HEK293 (cell line): ENCODE measurements at regions not wholly inside any gene's neighbourhood (a gene's known extent, or its start where the extent isn't known, plus 50 kb on each side); places are given as distances from the start of the nearest gene placed in this dataset.

ENCODE experiments used
- CTCF ChIP-seq: fragments of 450-650 bp; formaldehyde crosslinking; IDR thresholded peaks from 2 replicates; pipeline ENCODE4 v1.5.1; 2016; ENCODE audit warnings: missing biosample characterization, missing genetic modification characterization
- HOXA7 ChIP-seq: sonication (generic); formaldehyde crosslinking; IDR thresholded peaks from 2 replicates; pipeline ENCODE4 v1.8.1; 2022; ENCODE audit warnings: missing genetic modification reagents, borderline replicate concordance
- PRDM1 ChIP-seq: fragments of 450-650 bp; formaldehyde crosslinking; IDR thresholded peaks from 2 replicates; pipeline ENCODE4; 2016; ENCODE audit warnings: missing biosample characterization, missing genetic modification characterization
- SP3 ChIP-seq: fragments of 450-650 bp; formaldehyde crosslinking; IDR thresholded peaks from 2 replicates; pipeline ENCODE4 v1.5.1; 2016; ENCODE audit warnings: missing biosample characterization, missing genetic modification characterization
- ZBTB8A ChIP-seq: fragments of 450-650 bp; formaldehyde crosslinking; IDR thresholded peaks from 2 replicates; pipeline ENCODE4 v1.5.1; 2016; ENCODE audit warnings: missing biosample characterization, missing genetic modification characterization
- ZFP3 ChIP-seq: fragments of 450-650 bp; formaldehyde crosslinking; IDR thresholded peaks from 2 replicates; pipeline ENCODE4 v1.5.1; 2016; ENCODE audit warnings: low read depth, missing biosample characterization, missing genetic modification characterization
- ZNF157 ChIP-seq: fragments of 450-650 bp; formaldehyde crosslinking; IDR thresholded peaks from 2 replicates; pipeline ENCODE4 v1.5.1; 2016; ENCODE audit warnings: missing biosample characterization, missing genetic modification characterization
- ZNF223 ChIP-seq: fragments of 450-650 bp; formaldehyde crosslinking; IDR thresholded peaks from 2 replicates; pipeline ENCODE4 v1.5.1; 2016; ENCODE audit warnings: missing biosample characterization, missing genetic modification characterization
- ZNF560 ChIP-seq: fragments of 450-650 bp; formaldehyde crosslinking; IDR thresholded peaks from 2 replicates; pipeline ENCODE4 v1.5.1; 2017; ENCODE audit warnings: missing biosample characterization, missing genetic modification characterization, borderline replicate concordance
- ZNF830 ChIP-seq: fragments of 450-650 bp; IDR thresholded peaks from 2 replicates; pipeline ENCODE4 v1.5.0; 2018; ENCODE audit warnings: missing biosample characterization, missing genetic modification characterization, low read depth, mild to moderate bottlenecking, moderate library complexity
- ZSCAN5A ChIP-seq: fragments of 450-650 bp; formaldehyde crosslinking; IDR thresholded peaks from 2 replicates; pipeline ENCODE4 v1.5.1; 2016; ENCODE audit warnings: missing biosample characterization, missing genetic modification characterization

- TF ChIP-seq ZNF560 (tag by site-specific recombination) (no peak), CTCF (tag by site-specific recombination) (no peak), ZNF157 (no peak), HOXA7 (CRISPR knock-in tag) (no peak), ZNF223 (tag by site-specific recombination) (no peak), ZNF830 (no peak), PRDM1 (tag by site-specific recombination) (no peak), ZFP3 (tag by site-specific recombination) (no peak), SP3 (no peak), ZSCAN5A (no peak), ZBTB8A (tag by site-specific recombination) (no peak)
Measured at GRCh38 chr17:14581186-14581830, 280.4 kb downstream of the HS3ST3B1 start.
